ENCODE measurements at regions not wholly inside any gene's neighbourhood (a gene's known extent, or its start where the extent isn't known, plus 50 kb on each side); places are given as distances from the start of the nearest gene placed in this dataset.

- TF ChIP-seq POLR2A (IDR thresholded peaks at IDR 0.05) (no peak), POLR2AphosphoS5 (IDR thresholded peaks at IDR 0.05) (no peak), EP300 (IDR thresholded peaks at IDR 0.05) (no peak)
- TF ChIP-seq, protein P1, sequence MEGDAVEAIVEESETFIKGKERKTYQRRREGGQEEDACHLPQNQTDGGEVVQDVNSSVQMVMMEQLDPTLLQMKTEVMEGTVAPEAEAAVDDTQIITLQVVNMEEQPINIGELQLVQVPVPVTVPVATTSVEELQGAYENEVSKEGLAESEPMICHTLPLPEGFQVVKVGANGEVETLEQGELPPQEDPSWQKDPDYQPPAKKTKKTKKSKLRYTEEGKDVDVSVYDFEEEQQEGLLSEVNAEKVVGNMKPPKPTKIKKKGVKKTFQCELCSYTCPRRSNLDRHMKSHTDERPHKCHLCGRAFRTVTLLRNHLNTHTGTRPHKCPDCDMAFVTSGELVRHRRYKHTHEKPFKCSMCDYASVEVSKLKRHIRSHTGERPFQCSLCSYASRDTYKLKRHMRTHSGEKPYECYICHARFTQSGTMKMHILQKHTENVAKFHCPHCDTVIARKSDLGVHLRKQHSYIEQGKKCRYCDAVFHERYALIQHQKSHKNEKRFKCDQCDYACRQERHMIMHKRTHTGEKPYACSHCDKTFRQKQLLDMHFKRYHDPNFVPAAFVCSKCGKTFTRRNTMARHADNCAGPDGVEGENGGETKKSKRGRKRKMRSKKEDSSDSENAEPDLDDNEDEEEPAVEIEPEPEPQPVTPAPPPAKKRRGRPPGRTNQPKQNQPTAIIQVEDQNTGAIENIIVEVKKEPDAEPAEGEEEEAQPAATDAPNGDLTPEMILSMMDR (IDR thresholded peaks at IDR 0.05): no peak
Measured at GRCh38 chr3:163708428-163708827, 1369.9 kb downstream of the SI start.

Measured in gastroesophageal sphincter (tissue), 3 donors.